Neural progenitor cell (in vitro differentiated cells): ENCODE measurements at regions not wholly inside any gene's neighbourhood (a gene's known extent, or its start where the extent isn't known, plus 50 kb on each side); places are given as distances from the start of the nearest gene placed in this dataset.

Experiments
- CTCF ChIP-seq: fragments of 200-600 bp; sonication (generic); IDR thresholded peaks from 2 replicates; pipeline ENCODE4 v1.5.1; 2017; ENCODE audit warnings: antibody characterized with exemption, mild to moderate bottlenecking
- EZH2 ChIP-seq: fragments of 200-600 bp; sonication (generic); IDR thresholded peaks from 2 replicates; pipeline ENCODE4 v1.6.1; 2017; ENCODE audit warnings: antibody characterized with exemption, mild to moderate bottlenecking, moderate library complexity
- EZH2phosphoT487 ChIP-seq: fragments of 200-600 bp; sonication (generic); IDR thresholded peaks from 2 replicates; pipeline ENCODE4 v1.6.1; 2017; ENCODE audit warnings: antibody characterized with exemption

- TF ChIP-seq CTCF, result peak; percentile 72
- TF ChIP-seq EZH2, result no peak
- TF ChIP-seq EZH2phosphoT487, result no peak
Measured at GRCh38 chr4:134935320-134935719, 733.7 kb upstream of the PABPC4L start.
